Activated T-cell treated with anti-CD3 and anti-CD28 coated beads, Interleukin-2, amount 50 U/mL, for 72 hours (primary cell): ENCODE measurements at regions not wholly inside any gene's neighbourhood (a gene's known extent, or its start where the extent isn't known, plus 50 kb on each side); places are given as distances from the start of the nearest gene placed in this dataset.
"Not testable (repeated sequence)": the region's sequence is repeated elsewhere in the genome, so short reads cannot be mapped to it uniquely, and the experiment has no call there.

Experiments
- ATAC-seq, 2 donors: fragments of 150-1000 bp; cut with Tn5 transposase; replicated peaks in 1 of 2; 2 replicates each; pipeline ENCODE4 v1.10.0; 2021; ENCODE audit warnings: moderate library complexity in 2 of 2, mild to moderate bottlenecking in 1 of 2
- DNase-seq, 2 donors: peaks; one replicate each; pipeline ENCODE4 v3.0.0; 2021 to 2022; ENCODE audit warnings: mixed read lengths in 1 of 2
- H3K27ac Mint-ChIP-seq: one replicate; pipeline ENCODE4 v1.8.0; 2022; ENCODE audit warnings: mild to moderate bottlenecking, moderate library complexity, mixed read lengths
- H3K27me3 Mint-ChIP-seq: one replicate; pipeline ENCODE4 v1.8.0; 2022; ENCODE audit warnings: low read depth, mixed read lengths
- H3K36me3 Mint-ChIP-seq, 2 donors: one replicate each; pipeline ENCODE4 v1.8.0; 2022; ENCODE audit warnings: mixed read lengths in 2 of 2, mild to moderate bottlenecking in 1 of 2; ENCODE audit not compliant: insufficient read depth in 2 of 2
- H3K4me1 Mint-ChIP-seq: one replicate; pipeline ENCODE4 v1.8.0; 2022; ENCODE audit warnings: low read depth, mixed read lengths
- H3K4me3 Mint-ChIP-seq, 2 donors: one replicate each; pipeline ENCODE4 v1.8.0; 2022; ENCODE audit warnings: mild to moderate bottlenecking in 2 of 2, mixed read lengths in 2 of 2, moderate library complexity in 2 of 2
- H3K9me3 Mint-ChIP-seq, 2 donors: one replicate each; pipeline ENCODE4 v1.8.0; 2022; ENCODE audit warnings: mixed read lengths in 2 of 2

- no peak overlapping the region for H3K27ac Mint-ChIP-seq
- no peaks in the 10 kb centered on the region for H3K4me1 Mint-ChIP-seq
- H3K9me3 Mint-ChIP-seq, result no peaks in the 10 kb centered on the region
- H3K4me3 Mint-ChIP-seq, result no peak overlapping the region
- no peak for ATAC-seq
- no peaks in the 10 kb centered on the region for H3K36me3 Mint-ChIP-seq
- no peak for DNase-seq
- no peaks in the 10 kb centered on the region for H3K27me3 Mint-ChIP-seq
Measured at GRCh38 chrX:36787752-36788151, 220.4 kb upstream of the FAM47C start.

GRCh38 chrX:36803151-36803550, 205.0 kb upstream of the FAM47C start:
- no peaks in the 10 kb centered on the region for H3K9me3 Mint-ChIP-seq
- H3K27me3 Mint-ChIP-seq, result no peaks in the 10 kb centered on the region
- H3K4me1 Mint-ChIP-seq, result no peaks in the 10 kb centered on the region
- DNase-seq (no peak), ATAC-seq (no peak)
- H3K4me3 Mint-ChIP-seq, result no peak overlapping the region
- no peak overlapping the region for H3K27ac Mint-ChIP-seq
- no peaks in the 10 kb centered on the region for H3K36me3 Mint-ChIP-seq

GRCh38 chrX:36804066-36804465, 204.1 kb upstream of the FAM47C start:
- Mint-ChIP-seq H3K9me3 (no peaks in the 10 kb centered on the region), H3K36me3 (no peaks in the 10 kb centered on the region), H3K27me3 (no peaks in the 10 kb centered on the region), H3K4me3 (no peak overlapping the region), H3K27ac (no peak overlapping the region), H3K4me1 (no peaks in the 10 kb centered on the region)
- ATAC-seq (no peak), DNase-seq (no peak)

- H3K4me3 Mint-ChIP-seq, result no peak overlapping the region
- no peaks in the 10 kb centered on the region for H3K9me3 Mint-ChIP-seq
- no peaks in the 10 kb centered on the region for H3K27me3 Mint-ChIP-seq
- no peaks in the 10 kb centered on the region for H3K36me3 Mint-ChIP-seq
- H3K4me1 Mint-ChIP-seq, result no peaks in the 10 kb centered on the region
- ATAC-seq (no peak), DNase-seq (no peak)
- H3K27ac Mint-ChIP-seq, result no peak overlapping the region
Measured at GRCh38 chrX:36844857-36845256, 163.3 kb upstream of the FAM47C start.

GRCh38 chrX:36847496-36847895, 160.7 kb upstream of the FAM47C start:
- Mint-ChIP-seq H3K9me3 (no peaks in the 10 kb centered on the region), H3K27ac (no peak overlapping the region), H3K27me3 (peaks cover 2% of the 10 kb centered on the region), H3K4me1 (no peaks in the 10 kb centered on the region), H3K4me3 (no peak overlapping the region), H3K36me3 (no peaks in the 10 kb centered on the region)
- no peak for DNase-seq
- ATAC-seq, result no peak

- no peaks in the 10 kb centered on the region for H3K9me3 Mint-ChIP-seq
- H3K4me3 Mint-ChIP-seq, result no peak overlapping the region
- ATAC-seq (no peak), DNase-seq (no peak)
- H3K27ac Mint-ChIP-seq, result no peak overlapping the region
- no peaks in the 10 kb centered on the region for H3K4me1 Mint-ChIP-seq
- H3K36me3 Mint-ChIP-seq, result no peaks in the 10 kb centered on the region
- peaks cover 13% of the 10 kb centered on the region for H3K27me3 Mint-ChIP-seq
Measured at GRCh38 chrX:36849407-36849806, 158.8 kb upstream of the FAM47C start.

GRCh38 chrX:36856849-36857248, 151.3 kb upstream of the FAM47C start:
- H3K27ac Mint-ChIP-seq, result no peak overlapping the region
- no peaks in the 10 kb centered on the region for H3K9me3 Mint-ChIP-seq
- H3K4me3 Mint-ChIP-seq, result no peak overlapping the region
- peaks cover 18% of the 10 kb centered on the region for H3K27me3 Mint-ChIP-seq
- ATAC-seq (no peak), DNase-seq (no peak)
- no peaks in the 10 kb centered on the region for H3K4me1 Mint-ChIP-seq
- no peaks in the 10 kb centered on the region for H3K36me3 Mint-ChIP-seq

GRCh38 chrX:36859231-36859630, 148.9 kb upstream of the FAM47C start:
- Mint-ChIP-seq H3K27me3 (peaks cover 9% of the 10 kb centered on the region), H3K4me3 (no peak overlapping the region), H3K9me3 (no peaks in the 10 kb centered on the region), H3K4me1 (no peaks in the 10 kb centered on the region), H3K27ac (no peak overlapping the region), H3K36me3 (no peaks in the 10 kb centered on the region)
- DNase-seq (no peak), ATAC-seq (no peak)

GRCh38 chrX:36861601-36862000, 146.6 kb upstream of the FAM47C start:
- Mint-ChIP-seq H3K4me3 (no peak overlapping the region), H3K27ac (no peak overlapping the region), H3K9me3 (no peaks in the 10 kb centered on the region), H3K27me3 (peaks cover 12% of the 10 kb centered on the region), H3K4me1 (no peaks in the 10 kb centered on the region), H3K36me3 (no peaks in the 10 kb centered on the region)
- ATAC-seq, result no peak
- DNase-seq, result no peak

GRCh38 chrX:36867143-36867542, 141.0 kb upstream of the FAM47C start:
- H3K27me3 Mint-ChIP-seq, result peaks cover 27% of the 10 kb centered on the region
- no peak overlapping the region for H3K27ac Mint-ChIP-seq
- no peaks in the 10 kb centered on the region for H3K4me1 Mint-ChIP-seq
- DNase-seq (peak in 1 of 2 donors; percentile 1), ATAC-seq (no peak)
- H3K4me3 Mint-ChIP-seq, result no peak overlapping the region
- no peaks in the 10 kb centered on the region for H3K9me3 Mint-ChIP-seq
- no peaks in the 10 kb centered on the region for H3K36me3 Mint-ChIP-seq

GRCh38 chrX:36868592-36868991, 139.6 kb upstream of the FAM47C start:
- no peak for DNase-seq
- no peaks in the 10 kb centered on the region for H3K36me3 Mint-ChIP-seq
- H3K27ac Mint-ChIP-seq, result no peak overlapping the region
- no peak overlapping the region for H3K4me3 Mint-ChIP-seq
- H3K9me3 Mint-ChIP-seq, result no peaks in the 10 kb centered on the region
- no peak for ATAC-seq
- peaks cover 27% of the 10 kb centered on the region for H3K27me3 Mint-ChIP-seq
- no peaks in the 10 kb centered on the region for H3K4me1 Mint-ChIP-seq

GRCh38 chrX:36869457-36869856, 138.7 kb upstream of the FAM47C start:
- H3K36me3 Mint-ChIP-seq, result no peaks in the 10 kb centered on the region
- H3K4me3 Mint-ChIP-seq, result no peak overlapping the region
- H3K27ac Mint-ChIP-seq, result no peak overlapping the region
- H3K4me1 Mint-ChIP-seq, result no peaks in the 10 kb centered on the region
- peaks cover 23% of the 10 kb centered on the region for H3K27me3 Mint-ChIP-seq
- DNase-seq, result no peak
- ATAC-seq, result no peak
- no peaks in the 10 kb centered on the region for H3K9me3 Mint-ChIP-seq

GRCh38 chrX:36897690-36898089, 110.5 kb upstream of the FAM47C start:
- Mint-ChIP-seq H3K9me3 (no peaks in the 10 kb centered on the region), H3K36me3 (no peaks in the 10 kb centered on the region), H3K4me1 (no peaks in the 10 kb centered on the region), H3K27me3 (no peaks in the 10 kb centered on the region), H3K4me3 (no peak overlapping the region), H3K27ac (no peak overlapping the region)
- no peak for DNase-seq
- no peak for ATAC-seq

- no peak for ATAC-seq
- Mint-ChIP-seq H3K4me3 (no peak overlapping the region), H3K4me1 (no peaks in the 10 kb centered on the region), H3K27ac (no peak overlapping the region), H3K27me3 (no peaks in the 10 kb centered on the region), H3K9me3 (no peaks in the 10 kb centered on the region), H3K36me3 (no peaks in the 10 kb centered on the region)
- DNase-seq, result no peak
Measured at GRCh38 chrX:36898301-36898700, 109.9 kb upstream of the FAM47C start.

GRCh38 chrX:36904561-36904960, 103.6 kb upstream of the FAM47C start:
- DNase-seq, H3K27ac Mint-ChIP-seq, H3K36me3 Mint-ChIP-seq, H3K4me1 Mint-ChIP-seq, H3K9me3 Mint-ChIP-seq, H3K4me3 Mint-ChIP-seq, ATAC-seq, H3K27me3 Mint-ChIP-seq: not testable (repeated sequence)
